HepG2 (cell line): ENCODE measurements at regions not wholly inside any gene's neighbourhood (a gene's known extent, or its start where the extent isn't known, plus 50 kb on each side); places are given as distances from the start of the nearest gene placed in this dataset.

Source experiments
- DBP ChIP-seq: sonication (generic); formaldehyde crosslinking; IDR thresholded peaks from 2 replicates; pipeline ENCODE4 v1.4.0; 2020; ENCODE audit warnings: missing genetic modification reagents; ENCODE audit errors: not compliant biosample characterization
- FOXA3 ChIP-seq: IDR thresholded peaks from 2 replicates; pipeline ENCODE4 v1.6.1; 2016; ENCODE audit warnings: missing genetic modification reagents, missing compliant biosample characterization
- HNRNPUL1 ChIP-seq: fragments of 200-400 bp; formaldehyde crosslinking; IDR thresholded peaks from 2 replicates; pipeline ENCODE4 v1.6.1; 2017; ENCODE audit warnings: low read depth, mild to moderate bottlenecking, low read length, moderate library complexity
- PAXIP1 ChIP-seq: sonication (generic); formaldehyde crosslinking; conservative IDR thresholded peaks from 2 replicates; pipeline ENCODE4 v1.4.0; 2020; ENCODE audit warnings: mild to moderate bottlenecking, missing genetic modification reagents, moderate library complexity
- RERE ChIP-seq: IDR thresholded peaks from 2 replicates; pipeline ENCODE4 v1.6.1; 2016; ENCODE audit warnings: low read depth, missing genetic modification reagents, missing compliant biosample characterization
- SMYD3 ChIP-seq: sonication (generic); formaldehyde crosslinking; IDR thresholded peaks from 2 replicates; pipeline ENCODE4 v1.8.1; 2023; ENCODE audit warnings: mild to moderate bottlenecking, missing genetic modification reagents
- SP1 ChIP-seq, 2 experiments: fragments of 450-650 bp in 1 of 2; sonication (generic) in 1 of 2; formaldehyde crosslinking in 1 of 2; IDR thresholded peaks; 2 replicates each; pipeline versions ENCODE4 v1.4.0 to v1.6.1; 2016 to 2020; ENCODE audit warnings: missing genetic modification reagents in 1 of 2
- ZNF260 ChIP-seq: sonication (generic); formaldehyde crosslinking; IDR thresholded peaks from 2 replicates; pipeline ENCODE4 v1.4.0; 2020; ENCODE audit warnings: missing genetic modification reagents, low read depth, mild to moderate bottlenecking, borderline replicate concordance
- ZNF609 ChIP-seq: sonication (generic); formaldehyde crosslinking; IDR thresholded peaks from 2 replicates; pipeline ENCODE4 v1.4.0; 2020; ENCODE audit warnings: mild to moderate bottlenecking, missing genetic modification reagents, borderline replicate concordance

GRCh38 chr10:3889961-3890522, 105.0 kb upstream of the KLF6 start (continued):
- peak; percentile 85 for TF ChIP-seq PAXIP1 (CRISPR knock-in tag)
- TF ChIP-seq DBP (CRISPR knock-in tag), result no peak
- TF ChIP-seq ZNF609 (CRISPR knock-in tag), result peak; percentile 65; the same call in 1 of the 2 replicates
- no peak for TF ChIP-seq SP1 (IDR thresholded peaks at IDR 0.05)
- TF ChIP-seq SP1 (CRISPR knock-in tag; IDR thresholded peaks at IDR 0.05), result peak; percentile 46; the same call in 1 of the 2 replicates
- peak; percentile 88 for TF ChIP-seq RERE (CRISPR knock-in tag)
- peak; percentile 81 for TF ChIP-seq FOXA3 (CRISPR knock-in tag)
- no peak for TF ChIP-seq SMYD3 (CRISPR knock-in tag)
- no peak for TF ChIP-seq HNRNPUL1
- no peak for TF ChIP-seq ZNF260 (CRISPR knock-in tag)
